Thoracic aorta (tissue), 2 donors: ENCODE measurements at regions not wholly inside any gene's neighbourhood (a gene's known extent, or its start where the extent isn't known, plus 50 kb on each side); places are given as distances from the start of the nearest gene placed in this dataset.

Experiments used
- ATAC-seq: fragments of 150-250 bp; one replicate; pipeline ENCODE4 v1.8.0; 2017; ENCODE audit warnings: low read depth; ENCODE audit not compliant: insufficient number of reproducible peaks, low FRiP score
- DNase-seq: peaks from one replicate; pipeline ENCODE4 v3.0.0-alpha.2; 2020; ENCODE audit warnings: low spot score
- H3K27ac ChIP-seq, 2 donors: fragments of 200-600 bp; sonication (generic); 1 replicate in 1 of 2; 2 replicates in 1 of 2; pipeline ENCODE4 v1.5.1; 2016; ENCODE audit warnings: mild to moderate bottlenecking in 2 of 2, moderate library complexity in 2 of 2
- H3K27me3 ChIP-seq: fragments of 200-600 bp; sonication (generic); replicated peaks from 2 replicates; pipeline ENCODE4 v1.6.0; 2016; ENCODE audit warnings: mild to moderate bottlenecking; ENCODE audit not compliant: insufficient read depth
- H3K36me3 ChIP-seq: fragments of 200-600 bp; sonication (generic); one replicate; pipeline ENCODE4 v1.5.1; 2016
- H3K4me1 ChIP-seq, 2 donors: fragments of 200-600 bp; sonication (generic); 1 replicate in 1 of 2; 2 replicates in 1 of 2; pipeline versions ENCODE4 v1.5.1 to v1.6.0; 2016; ENCODE audit warnings: low read depth in 2 of 2, mild to moderate bottlenecking in 1 of 2; ENCODE audit not compliant: control insufficient read depth in 1 of 2
- H3K4me3 ChIP-seq: fragments of 200-600 bp; sonication (generic); 2 replicates; pipeline ENCODE4 v1.5.1; 2016; ENCODE audit warnings: mild to moderate bottlenecking
- H3K9me3 ChIP-seq: fragments of 200-600 bp; sonication (generic); 2 replicates; pipeline ENCODE4 v1.5.1; 2016
- TF ChIP-seq, protein P1 (sequence below): fragments of 200-600 bp; sonication (generic); IDR thresholded peaks from one replicate; pipeline ENCODE4 v1.5.1; 2019; ENCODE audit warnings: antibody characterized with exemption

DNA sequence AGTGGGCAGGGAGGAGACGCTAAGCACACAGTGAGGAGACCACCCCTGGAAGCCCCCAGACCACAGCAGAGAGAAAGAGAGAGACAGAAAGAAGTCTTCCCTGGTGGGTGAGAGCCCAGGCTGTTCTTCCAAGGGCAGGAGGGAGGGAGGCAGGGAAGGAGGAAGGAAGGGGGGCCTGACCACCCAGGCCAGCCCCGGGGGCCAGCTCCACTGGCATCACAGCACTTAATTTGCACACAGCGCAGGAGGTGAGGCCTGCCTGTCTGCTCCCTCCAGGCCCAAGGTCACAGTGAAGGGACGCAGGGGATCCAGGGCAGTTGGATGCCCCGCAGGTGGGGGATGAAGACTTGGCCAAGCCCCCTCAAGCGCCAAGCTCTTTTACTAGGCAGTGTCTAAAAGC lies 141.9 kb upstream of the C14orf180 start:
- TF ChIP-seq, protein P1, sequence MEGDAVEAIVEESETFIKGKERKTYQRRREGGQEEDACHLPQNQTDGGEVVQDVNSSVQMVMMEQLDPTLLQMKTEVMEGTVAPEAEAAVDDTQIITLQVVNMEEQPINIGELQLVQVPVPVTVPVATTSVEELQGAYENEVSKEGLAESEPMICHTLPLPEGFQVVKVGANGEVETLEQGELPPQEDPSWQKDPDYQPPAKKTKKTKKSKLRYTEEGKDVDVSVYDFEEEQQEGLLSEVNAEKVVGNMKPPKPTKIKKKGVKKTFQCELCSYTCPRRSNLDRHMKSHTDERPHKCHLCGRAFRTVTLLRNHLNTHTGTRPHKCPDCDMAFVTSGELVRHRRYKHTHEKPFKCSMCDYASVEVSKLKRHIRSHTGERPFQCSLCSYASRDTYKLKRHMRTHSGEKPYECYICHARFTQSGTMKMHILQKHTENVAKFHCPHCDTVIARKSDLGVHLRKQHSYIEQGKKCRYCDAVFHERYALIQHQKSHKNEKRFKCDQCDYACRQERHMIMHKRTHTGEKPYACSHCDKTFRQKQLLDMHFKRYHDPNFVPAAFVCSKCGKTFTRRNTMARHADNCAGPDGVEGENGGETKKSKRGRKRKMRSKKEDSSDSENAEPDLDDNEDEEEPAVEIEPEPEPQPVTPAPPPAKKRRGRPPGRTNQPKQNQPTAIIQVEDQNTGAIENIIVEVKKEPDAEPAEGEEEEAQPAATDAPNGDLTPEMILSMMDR: no peak
- DNase-seq: no peak
- peaks cover 4 to 13% of the 10 kb centered on the region in 2 donors for H3K4me1 ChIP-seq
- no peak overlapping the region for H3K4me3 ChIP-seq
- no peaks in the 10 kb centered on the region for H3K27me3 ChIP-seq
- no peak overlapping the region for H3K27ac ChIP-seq
- ATAC-seq: no peak
- no peaks in the 10 kb centered on the region for H3K9me3 ChIP-seq
- no peaks in the 10 kb centered on the region for H3K36me3 ChIP-seq

DNA sequence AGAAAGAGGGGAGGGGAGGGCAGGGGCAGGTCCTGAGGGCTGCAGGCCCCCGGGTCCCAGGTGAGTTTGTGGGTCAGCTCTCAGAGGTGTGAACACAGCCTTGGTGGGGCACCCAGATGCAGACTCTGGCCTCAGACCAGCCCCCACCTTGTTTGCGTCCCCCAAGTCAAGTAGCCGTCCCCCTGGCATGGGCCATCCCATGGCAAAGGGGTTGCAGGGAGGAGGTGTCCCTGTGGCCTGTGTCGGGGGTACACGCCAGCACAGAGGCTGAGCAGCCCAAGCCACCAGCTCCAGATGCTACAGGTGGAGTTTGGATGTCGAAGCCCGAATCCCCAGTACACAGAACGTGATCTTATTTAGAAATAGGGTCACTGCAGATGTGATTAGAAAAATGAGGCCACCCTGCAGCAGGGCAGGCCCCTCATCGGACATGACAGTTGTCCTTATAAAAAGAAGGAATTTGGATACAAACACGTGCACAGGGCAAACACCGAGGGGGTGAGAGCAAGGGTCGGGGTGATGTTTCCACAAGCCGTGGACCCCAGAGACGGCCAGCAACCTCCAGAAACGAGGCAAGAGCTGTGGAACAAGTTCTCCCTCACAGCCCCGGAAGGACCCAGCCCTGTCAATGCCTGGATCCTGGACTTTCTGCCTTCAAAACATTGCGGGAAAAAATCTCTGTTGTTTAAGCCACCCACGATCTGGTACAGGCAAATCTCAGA lies 141.2 kb upstream of the C14orf180 start:
- H3K27me3 ChIP-seq: no peaks in the 10 kb centered on the region
- no peak overlapping the region for H3K27ac ChIP-seq
- H3K4me3 ChIP-seq: no peak overlapping the region
- no peak for DNase-seq
- ATAC-seq: no peak
- H3K36me3 ChIP-seq: no peaks in the 10 kb centered on the region
- H3K4me1 ChIP-seq: peaks cover 4 to 13% of the 10 kb centered on the region in 2 donors
- no peaks in the 10 kb centered on the region for H3K9me3 ChIP-seq
- TF ChIP-seq, protein P1: no peak

DNA sequence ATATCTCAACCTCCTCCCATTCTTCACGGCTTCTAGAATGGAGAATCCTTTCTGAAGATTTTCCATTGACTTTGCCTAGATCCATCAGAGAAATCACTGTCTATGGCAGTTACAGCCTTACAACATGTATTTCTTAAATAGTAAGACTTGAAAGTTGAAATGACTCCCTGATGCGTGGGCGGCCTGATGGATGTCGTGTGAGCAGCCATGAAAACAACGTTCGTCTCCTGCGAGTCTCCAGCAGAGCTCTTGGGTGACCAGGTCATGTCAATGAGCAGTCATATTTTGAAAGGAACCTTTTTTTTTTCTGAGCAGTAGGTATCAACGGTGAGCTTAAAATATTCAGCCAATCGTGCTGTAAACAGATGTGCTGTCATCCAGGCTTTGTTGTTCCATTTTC lies 139.9 kb upstream of the C14orf180 start:
- ATAC-seq (no peak), DNase-seq (no peak)
- Histone ChIP-seq H3K27ac (no peak overlapping the region), H3K4me3 (no peak overlapping the region), H3K9me3 (no peaks in the 10 kb centered on the region), H3K27me3 (no peaks in the 10 kb centered on the region), H3K4me1 (peaks cover 4 to 13% of the 10 kb centered on the region in 2 donors), H3K36me3 (no peaks in the 10 kb centered on the region)
- TF ChIP-seq, protein P1: no peak

DNA sequence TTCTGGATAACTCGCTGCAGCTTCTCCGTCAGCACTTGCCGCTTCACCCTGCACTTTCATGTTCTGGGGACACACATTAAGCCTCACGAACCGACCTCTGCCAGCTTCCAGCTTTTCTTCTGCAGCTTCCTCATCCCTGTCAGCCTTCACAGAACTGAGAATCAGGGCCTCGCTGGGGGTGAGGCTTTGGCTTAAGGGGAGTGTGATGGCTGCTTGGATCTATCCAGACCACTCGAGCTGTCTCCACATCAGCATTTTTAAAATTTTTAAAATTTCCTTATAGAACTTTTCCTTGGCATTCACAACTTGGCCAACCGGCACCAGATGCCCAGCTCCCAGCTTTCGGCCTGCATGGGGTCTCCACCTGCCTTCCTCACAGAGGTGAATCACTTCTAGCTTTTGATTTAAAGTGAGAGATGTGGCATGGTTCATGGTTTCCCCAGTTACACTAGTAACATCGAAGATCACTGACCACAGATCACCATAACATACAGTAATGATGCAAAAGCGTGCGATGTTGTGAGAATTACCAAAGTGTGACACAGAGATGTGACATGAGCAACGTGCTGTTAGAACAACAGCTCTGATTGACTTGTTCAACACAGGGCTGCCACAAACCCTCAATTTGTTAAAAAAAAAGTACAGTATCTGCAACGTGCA lies 139.1 kb upstream of the C14orf180 start:
- Histone ChIP-seq H3K9me3 (no peaks in the 10 kb centered on the region), H3K4me3 (no peak overlapping the region), H3K36me3 (no peaks in the 10 kb centered on the region), H3K27me3 (no peaks in the 10 kb centered on the region), H3K4me1 (peaks cover 4 to 13% of the 10 kb centered on the region in 2 donors), H3K27ac (no peak overlapping the region)
- ATAC-seq (no peak), DNase-seq (no peak)
- TF ChIP-seq, protein P1: no peak

DNA sequence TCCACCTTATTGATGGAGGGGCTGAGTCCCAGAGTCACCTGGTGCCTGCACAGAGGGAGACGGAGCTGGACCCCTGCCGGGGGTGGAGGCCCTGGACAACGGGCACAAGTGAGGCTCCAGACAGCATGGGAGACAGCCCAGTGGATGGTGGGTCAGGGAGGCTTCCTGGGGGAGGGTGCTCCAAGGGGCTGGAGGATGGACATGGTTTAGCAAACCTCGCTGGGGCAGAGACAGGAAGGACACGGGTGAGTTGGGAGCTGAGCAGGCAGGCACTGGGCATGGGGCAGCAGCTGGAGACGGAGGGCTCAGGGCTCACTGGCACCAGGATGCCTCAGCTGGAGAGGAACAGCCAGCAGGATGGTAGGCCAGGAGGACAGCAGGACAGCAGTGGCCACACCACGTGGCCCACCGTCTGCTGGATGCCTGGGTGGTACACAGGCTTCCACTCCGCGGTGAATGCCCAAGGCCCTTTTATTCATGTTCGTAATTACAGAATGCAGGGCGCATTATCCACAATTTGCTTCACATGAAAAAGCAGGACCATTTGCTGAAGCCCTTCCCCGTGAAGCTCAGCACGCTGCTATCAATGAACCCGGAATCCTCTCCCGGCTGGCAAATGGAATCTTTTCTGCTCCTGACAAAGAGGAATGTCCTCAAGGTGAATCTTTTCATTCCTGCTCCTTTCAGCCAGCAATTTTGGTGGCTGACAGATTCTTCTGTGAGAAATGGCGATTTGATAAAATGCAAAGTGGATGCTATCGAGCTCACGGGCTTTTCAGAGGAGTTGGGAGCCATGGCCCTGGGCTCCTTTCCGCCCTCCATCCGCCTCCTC lies 138.1 kb upstream of the C14orf180 start:
- peaks cover 3 to 6% of the 10 kb centered on the region in 2 donors for H3K4me1 ChIP-seq
- TF ChIP-seq, protein P1: no peak
- H3K9me3 ChIP-seq: no peaks in the 10 kb centered on the region
- no peak overlapping the region for H3K4me3 ChIP-seq
- H3K27me3 ChIP-seq: no peaks in the 10 kb centered on the region
- H3K27ac ChIP-seq: no peak overlapping the region
- no peaks in the 10 kb centered on the region for H3K36me3 ChIP-seq
- ATAC-seq (no peak), DNase-seq (no peak)
